ENCODE measurements at regions not wholly inside any gene's neighbourhood (a gene's known extent, or its start where the extent isn't known, plus 50 kb on each side); places are given as distances from the start of the nearest gene placed in this dataset.
"Not testable (repeated sequence)": the region's sequence is repeated elsewhere in the genome, so short reads cannot be mapped to it uniquely, and the experiment has no call there.

GRCh38 chr1:188117436-188117835, 1288.7 kb downstream of the PLA2G4A start:
- no peak for DNase-seq

GRCh38 chr1:188122646-188123045, 1293.9 kb downstream of the PLA2G4A start:
- DNase-seq: no peak

GRCh38 chr1:188127507-188127906, 1298.8 kb downstream of the PLA2G4A start:
- no peak for DNase-seq

- no peak for DNase-seq
Observed at GRCh38 chr1:188128761-188129160, 1300.0 kb downstream of the PLA2G4A start.

- no peak for DNase-seq
Observed at GRCh38 chr1:188129856-188130838, 1301.4 kb downstream of the PLA2G4A start.

GRCh38 chr1:188137221-188137620, 1308.5 kb downstream of the PLA2G4A start:
- DNase-seq: no peak

- DNase-seq: no peak
Observed at GRCh38 chr1:188140958-188141357, 1312.2 kb downstream of the PLA2G4A start.

GRCh38 chr1:188154196-188154595, 1325.4 kb downstream of the PLA2G4A start:
- no peak for DNase-seq

- no peak for DNase-seq
Observed at GRCh38 chr1:188154761-188155160, 1326.0 kb downstream of the PLA2G4A start.

- DNase-seq: no peak
Observed at GRCh38 chr1:188155261-188155660, 1326.5 kb downstream of the PLA2G4A start.

- no peak for DNase-seq
Observed at GRCh38 chr1:188164459-188164858, 1335.7 kb downstream of the PLA2G4A start.

- no peak for DNase-seq
Observed at GRCh38 chr1:188166654-188167053, 1337.9 kb downstream of the PLA2G4A start.

- no peak for DNase-seq
Observed at GRCh38 chr1:188169971-188170370, 1341.2 kb downstream of the PLA2G4A start.

- no peak for DNase-seq
Observed at GRCh38 chr1:188170411-188170810, 1341.7 kb downstream of the PLA2G4A start.

- no peak for DNase-seq
Observed at GRCh38 chr1:188170935-188171334, 1342.2 kb downstream of the PLA2G4A start.

GRCh38 chr1:188182063-188182462, 1353.3 kb downstream of the PLA2G4A start:
- DNase-seq: not testable (repeated sequence)

- DNase-seq: no peak
Observed at GRCh38 chr1:188188317-188188716, 1359.6 kb downstream of the PLA2G4A start.

GRCh38 chr1:188194916-188195315, 1366.2 kb downstream of the PLA2G4A start:
- no peak for DNase-seq

- DNase-seq: no peak
Observed at GRCh38 chr1:188218289-188218688, 1389.5 kb downstream of the PLA2G4A start.

- no peak for DNase-seq
Observed at GRCh38 chr1:188220051-188220450, 1391.3 kb downstream of the PLA2G4A start.

- no peak for DNase-seq
Observed at GRCh38 chr1:188224263-188224662, 1395.5 kb downstream of the PLA2G4A start.

GRCh38 chr1:188225975-188226374, 1397.2 kb downstream of the PLA2G4A start:
- no peak for DNase-seq

- DNase-seq: no peak
Observed at GRCh38 chr1:188228623-188229022, 1399.9 kb downstream of the PLA2G4A start.

GRCh38 chr1:188237573-188238348, 1409.0 kb downstream of the PLA2G4A start:
- DNase-seq: no peak
